NAMALWA (cell line): ENCODE measurements at regions not wholly inside any gene's neighbourhood (a gene's known extent, or its start where the extent isn't known, plus 50 kb on each side); places are given as distances from the start of the nearest gene placed in this dataset.
"Not testable (repeated sequence)": the region's sequence is repeated elsewhere in the genome, so short reads cannot be mapped to it uniquely, and the experiment has no call there.

ENCODE experiments used
- DNase-seq: peaks from one replicate; pipeline ENCODE4 v3.0.0-alpha.2; 2015; ENCODE audit warnings: low spot score

- DNase-seq: no peak
Observed at GRCh38 chr4:178976861-178977260, 1534.6 kb upstream of the AGA start.

- DNase-seq: no peak
Observed at GRCh38 chr4:178993306-178993705, 1551.1 kb upstream of the AGA start.

- no peak for DNase-seq
Observed at GRCh38 chr4:179001918-179002317, 1559.7 kb upstream of the AGA start.

GRCh38 chr4:179007755-179008154 lies 1565.5 kb upstream of the AGA start:
- no peak for DNase-seq

GRCh38 chr4:179017581-179017980 lies 1575.3 kb upstream of the AGA start:
- no peak for DNase-seq

GRCh38 chr4:179027569-179027968 lies 1585.3 kb upstream of the AGA start:
- no peak for DNase-seq

- no peak for DNase-seq
Observed at GRCh38 chr4:179028321-179028720, 1586.1 kb upstream of the AGA start.

- DNase-seq: no peak
Observed at GRCh38 chr4:179029683-179030082, 1587.4 kb upstream of the AGA start.

GRCh38 chr4:179040259-179040658 lies 1598.0 kb upstream of the AGA start:
- no peak for DNase-seq

GRCh38 chr4:179048839-179049453 lies 1606.7 kb upstream of the AGA start:
- DNase-seq: no peak

- DNase-seq: no peak
Observed at GRCh38 chr4:179051206-179051605, 1609.0 kb upstream of the AGA start.

- DNase-seq: no peak
Observed at GRCh38 chr4:179059396-179059795, 1617.2 kb upstream of the AGA start.

GRCh38 chr4:179066254-179066653 lies 1624.0 kb upstream of the AGA start:
- not testable (repeated sequence) for DNase-seq

GRCh38 chr4:179071131-179071530 lies 1628.9 kb upstream of the AGA start:
- DNase-seq: no peak

GRCh38 chr4:179076865-179077264 lies 1634.6 kb upstream of the AGA start:
- no peak for DNase-seq

GRCh38 chr4:179095585-179096221 lies 1653.5 kb upstream of the AGA start:
- DNase-seq: peak; percentile 13

- peak; percentile 2 for DNase-seq
Observed at GRCh38 chr4:179097741-179098140, 1655.5 kb upstream of the AGA start.

GRCh38 chr4:179110356-179110755 lies 1668.1 kb upstream of the AGA start:
- no peak for DNase-seq

GRCh38 chr4:179110816-179111215 lies 1668.6 kb upstream of the AGA start:
- DNase-seq: no peak

GRCh38 chr4:179112441-179113170 lies 1670.4 kb upstream of the AGA start:
- no peak for DNase-seq

GRCh38 chr4:179114615-179115014 lies 1672.4 kb upstream of the AGA start:
- DNase-seq: no peak

- DNase-seq: no peak
Observed at GRCh38 chr4:179116011-179116410, 1673.8 kb upstream of the AGA start.

GRCh38 chr4:179116581-179116980 lies 1674.3 kb upstream of the AGA start:
- no peak for DNase-seq
